Keratinocyte (primary cell): ENCODE measurements at regions not wholly inside any gene's neighbourhood (a gene's known extent, or its start where the extent isn't known, plus 50 kb on each side); places are given as distances from the start of the nearest gene placed in this dataset.

Experiments
- EZH2 ChIP-seq: IDR thresholded peaks from one replicate; pipeline ENCODE4 v1.6.1; 2012; ENCODE audit warnings: inconsistent platforms, mild to moderate bottlenecking, low read length, moderate library complexity
- TF ChIP-seq, protein P1 (sequence below), 3 experiments: IDR thresholded peaks in 1 of 3; conservative IDR thresholded peaks in 1 of 3; optimal IDR thresholded peaks in 1 of 3; 2 replicates in 2 of 3; 3 replicates in 1 of 3; pipeline versions ENCODE3 to v1.5.1; 2011; ENCODE audit warnings: low read length in 3 of 3, mild to moderate bottlenecking in 3 of 3, moderate library complexity in 2 of 3, control low read depth in 1 of 3, inconsistent platforms in 1 of 3; ENCODE audit not compliant: insufficient read depth in 2 of 3; ENCODE audit errors: extremely low read depth in 1 of 3

DNA sequence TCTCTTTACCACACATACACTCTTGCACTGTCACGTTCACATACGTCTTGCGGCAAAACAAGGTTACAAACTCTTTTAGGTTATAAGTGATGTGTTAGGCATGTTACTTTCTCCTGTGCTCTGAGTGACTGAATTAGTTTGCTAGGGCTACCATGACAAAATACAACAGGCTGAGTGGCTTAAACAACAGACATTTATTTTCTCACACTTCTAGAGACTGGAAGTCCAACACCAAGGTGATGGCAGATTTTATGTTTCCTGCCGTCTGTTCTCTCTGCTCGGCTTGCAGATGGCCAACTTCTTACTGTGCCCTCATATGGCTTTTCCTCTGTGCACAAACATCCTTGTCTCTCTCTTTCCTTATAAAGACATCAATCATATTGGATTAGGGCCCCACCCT, 1224.3 kb upstream of the TENM3 start:
- TF ChIP-seq, protein P1, sequence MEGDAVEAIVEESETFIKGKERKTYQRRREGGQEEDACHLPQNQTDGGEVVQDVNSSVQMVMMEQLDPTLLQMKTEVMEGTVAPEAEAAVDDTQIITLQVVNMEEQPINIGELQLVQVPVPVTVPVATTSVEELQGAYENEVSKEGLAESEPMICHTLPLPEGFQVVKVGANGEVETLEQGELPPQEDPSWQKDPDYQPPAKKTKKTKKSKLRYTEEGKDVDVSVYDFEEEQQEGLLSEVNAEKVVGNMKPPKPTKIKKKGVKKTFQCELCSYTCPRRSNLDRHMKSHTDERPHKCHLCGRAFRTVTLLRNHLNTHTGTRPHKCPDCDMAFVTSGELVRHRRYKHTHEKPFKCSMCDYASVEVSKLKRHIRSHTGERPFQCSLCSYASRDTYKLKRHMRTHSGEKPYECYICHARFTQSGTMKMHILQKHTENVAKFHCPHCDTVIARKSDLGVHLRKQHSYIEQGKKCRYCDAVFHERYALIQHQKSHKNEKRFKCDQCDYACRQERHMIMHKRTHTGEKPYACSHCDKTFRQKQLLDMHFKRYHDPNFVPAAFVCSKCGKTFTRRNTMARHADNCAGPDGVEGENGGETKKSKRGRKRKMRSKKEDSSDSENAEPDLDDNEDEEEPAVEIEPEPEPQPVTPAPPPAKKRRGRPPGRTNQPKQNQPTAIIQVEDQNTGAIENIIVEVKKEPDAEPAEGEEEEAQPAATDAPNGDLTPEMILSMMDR (optimal IDR thresholded peaks at IDR 0.05 in 1 of 3, IDR thresholded peaks at IDR 0.05 in 1 of 3, conservative IDR thresholded peaks at IDR 0.05 in 1 of 3; ENCODE audit: extremely low read depth in 1 of 3, insufficient read depth in 2 of 3, low read length in 3 of 3): no peak
- no peak for TF ChIP-seq EZH2
